Endothelial cell of umbilical vein (primary cell): ENCODE measurements at regions not wholly inside any gene's neighbourhood (a gene's known extent, or its start where the extent isn't known, plus 50 kb on each side); places are given as distances from the start of the nearest gene placed in this dataset.

ENCODE experiments used
- BruUV-seq: library from RNA; stranded (reverse); fragments of 400-500 nt; replicated peaks from 2 replicates; lab custom pipeline; 2021; lab: Mats Ljungman, UMichigan
- CTCF ChIA-PET: fragments of 300-600, 350-600 bp; sonication (Branson Sonifier 250); formaldehyde crosslinking; loops from one replicate; lab custom pipeline; 2021; ENCODE audit warnings: antibody characterized with exemption, inconsistent platforms; lab: Charles Lee
- POLR2A ChIA-PET: fragments of 300-600, 350-600 bp; sonication (Branson Sonifier 250); formaldehyde crosslinking; loops from one replicate; lab custom pipeline; 2021; ENCODE audit warnings: antibody characterized with exemption, inconsistent platforms; lab: Charles Lee
- DNase-seq: peaks from one replicate; pipeline ENCODE4 v3.0.0-alpha.2; 2011; ENCODE audit warnings: low read depth, low spot score
- FAIRE-seq: peaks from 2 replicates; lab custom pipeline; 2011; peaks lifted over from hg19 to GRCh38; lab: Jason Lieb, UNC
- H2AFZ ChIP-seq: 2 replicates; pipeline ENCODE4 v1.6.0; 2012; ENCODE audit warnings: low read depth, low read length, control low read depth, inconsistent platforms
- H3K27ac ChIP-seq: 2 replicates; pipeline ENCODE4 v1.5.1; 2011; ENCODE audit warnings: low read depth, mild to moderate bottlenecking, control low read depth, low read length, moderate library complexity; ENCODE audit not compliant: insufficient read depth
- H3K27me3 ChIP-seq, 2 experiments: 2 replicates each; pipeline versions ENCODE4 v1.6.0 to v1.6.1; 2011; ENCODE audit warnings: low read length in 2 of 2, mixed read lengths in 1 of 2; ENCODE audit not compliant: control insufficient read depth in 2 of 2, insufficient read depth in 2 of 2
- H3K36me3 ChIP-seq, 2 experiments: 2 replicates in 1 of 2; 3 replicates in 1 of 2; pipeline ENCODE4 v1.5.1; 2011; ENCODE audit warnings: low read length in 2 of 2, mild to moderate bottlenecking in 1 of 2, moderate library complexity in 1 of 2; ENCODE audit not compliant: control insufficient read depth in 2 of 2, insufficient read depth in 2 of 2; ENCODE audit errors: extremely low read depth in 1 of 2
- H3K4me1 ChIP-seq: 3 replicates; pipeline ENCODE4 v1.5.1; 2011; ENCODE audit warnings: mild to moderate bottlenecking, low read length; ENCODE audit not compliant: control insufficient read depth, insufficient read depth; ENCODE audit errors: extremely low read depth
- H3K4me2 ChIP-seq: 2 replicates; pipeline ENCODE4 v1.6.1; 2011; ENCODE audit warnings: low read length, control low read depth, mixed read lengths; ENCODE audit not compliant: insufficient read depth
- H3K4me3 ChIP-seq, 3 experiments: fragments of 200-600 bp in 1 of 3; sonication (generic), shearing (Covaris generic) in 1 of 3; replicated peaks in 1 of 3; 2 replicates each; pipeline ENCODE4 v1.5.1; 2011 to 2016; ENCODE audit warnings: control low read depth in 3 of 3, low read length in 3 of 3, mild to moderate bottlenecking in 2 of 3, inconsistent platforms in 1 of 3, low read depth in 1 of 3, moderate library complexity in 1 of 3; ENCODE audit not compliant: insufficient read depth in 1 of 3
- H3K79me2 ChIP-seq: 2 replicates; pipeline ENCODE4 v1.6.0; 2012; ENCODE audit warnings: low read length, inconsistent platforms; ENCODE audit not compliant: control insufficient read depth, insufficient read depth
- H3K9ac ChIP-seq: replicated peaks from 2 replicates; pipeline ENCODE3; 2011; ENCODE audit warnings: low read length, control low read depth; ENCODE audit not compliant: insufficient read depth; ENCODE audit errors: extremely low read depth
- H3K9me1 ChIP-seq: replicated peaks from 3 replicates; pipeline ENCODE4 v1.6.0; 2011; ENCODE audit warnings: mild to moderate bottlenecking, low read length; ENCODE audit not compliant: control insufficient read depth, insufficient read depth; ENCODE audit errors: extremely low read depth
- H3K9me3 ChIP-seq: replicated peaks from 2 replicates; pipeline ENCODE4 v1.5.1; 2012; ENCODE audit warnings: low read length, inconsistent platforms; ENCODE audit not compliant: control insufficient read depth, insufficient read depth
- H4K20me1 ChIP-seq: replicated peaks from 2 replicates; pipeline ENCODE3; 2011; ENCODE audit warnings: mild to moderate bottlenecking, low read length; ENCODE audit not compliant: control insufficient read depth, insufficient read depth; ENCODE audit errors: extremely low read depth
- EZH2 ChIP-seq: IDR thresholded peaks from 2 replicates; pipeline ENCODE4 v1.6.1; 2012; ENCODE audit warnings: borderline replicate concordance, low read depth, mild to moderate bottlenecking, moderate library complexity, low read length, inconsistent platforms; ENCODE audit not compliant: severe bottlenecking
- FOS ChIP-seq: IDR thresholded peaks from 2 replicates; pipeline ENCODE4 v1.6.1; 2011; ENCODE audit warnings: mild to moderate bottlenecking, low read length, moderate library complexity, borderline replicate concordance; ENCODE audit not compliant: insufficient read depth
- GATA2 ChIP-seq: IDR thresholded peaks from 2 replicates; pipeline ENCODE4 v1.7.0; 2011; ENCODE audit warnings: low read depth, mild to moderate bottlenecking, moderate library complexity, mixed read lengths, low read length; ENCODE audit not compliant: insufficient read length, insufficient read depth
- JUN ChIP-seq: IDR thresholded peaks from 2 replicates; pipeline ENCODE4 v1.6.1; 2011; ENCODE audit warnings: borderline replicate concordance, low read depth; ENCODE audit not compliant: insufficient read length, insufficient read depth
- MYC ChIP-seq: IDR thresholded peaks from one replicate; pipeline ENCODE4 v1.6.1; 2011; ENCODE audit warnings: mild to moderate bottlenecking, low read depth, low read length
- POLR2A ChIP-seq: IDR thresholded peaks from 2 replicates; pipeline ENCODE4 v1.6.1; 2012; ENCODE audit warnings: low read depth, mild to moderate bottlenecking, control low read depth, low read length
- POLR2AphosphoS5 ChIP-seq: IDR thresholded peaks from 2 replicates; pipeline ENCODE4 v1.6.1; 2012; ENCODE audit warnings: low read depth, mild to moderate bottlenecking, control low read depth, low read length, moderate library complexity; ENCODE audit not compliant: insufficient read depth
- dilution Hi-C: fragments of 300-500 bp; cut with MboI; formaldehyde crosslinking; loops from one replicate; pipeline ENCODE4 v1.15.0; 2019; ENCODE audit warnings: low sequenced_read_pairs; ENCODE audit not compliant: extremely low pct_ligation_motif_present
- intact Hi-C: fragments of 100-400 bp; cut with micrococcal nuclease; formaldehyde crosslinking; loops from one replicate; pipeline ENCODE4 v1.10.0; 2022
- TF ChIP-seq, protein P1 (sequence below): IDR thresholded peaks from 2 replicates; pipeline ENCODE4 v1.6.1; 2011; ENCODE audit not compliant: insufficient read depth, insufficient read length
- TF ChIP-seq, protein P2 (sequence below), 2 donors: IDR thresholded peaks; 1 replicate in 1 of 2; 2 replicates in 1 of 2; pipeline ENCODE4 v1.5.1; 2011; ENCODE audit warnings: low read length in 2 of 2, mild to moderate bottlenecking in 2 of 2, moderate library complexity in 2 of 2, control low read depth in 1 of 2, inconsistent platforms in 1 of 2, low read depth in 1 of 2; ENCODE audit not compliant: insufficient read depth in 1 of 2; ENCODE audit errors: extremely low read depth in 1 of 2

DNA sequence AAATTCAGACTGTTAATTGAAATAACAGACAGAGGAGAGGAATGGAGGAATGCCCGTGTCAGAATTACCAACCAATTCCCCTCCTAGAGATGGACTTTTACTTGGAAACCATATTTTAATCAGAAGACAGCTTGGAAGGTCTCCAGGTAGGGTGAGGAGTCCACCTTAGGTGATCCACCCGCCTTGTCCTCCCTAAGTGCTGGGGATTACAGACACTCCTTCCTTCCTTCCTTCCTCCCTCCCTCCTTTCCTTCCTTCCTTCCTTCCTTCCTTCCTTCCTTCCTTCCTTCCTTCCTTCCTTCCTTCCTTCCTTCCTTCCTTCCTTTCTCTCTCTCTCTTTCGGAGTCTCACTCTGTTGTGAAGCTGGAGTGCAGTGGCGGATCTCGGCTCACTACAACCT is 328.0 kb downstream of the RAPGEF2 start:
- BruUV-seq, result no TSS peak
- no peak overlapping the region for H2AFZ ChIP-seq
- H3K9me3 ChIP-seq, result no peaks in the 10 kb centered on the region
- ChIA-PET CTCF (interaction anchor here (1.6 kb wide), 1 partner anchor 34 kb away, joined by 3 read pairs; no protein-coding TSS in a partner anchor), POLR2A (no interaction called here)
- peaks cover 21% of the 10 kb centered on the region for H3K4me1 ChIP-seq
- no peak overlapping the region for H3K27ac ChIP-seq
- H4K20me1 ChIP-seq, result no peaks in the 10 kb centered on the region
- H3K4me2 ChIP-seq, result no peak overlapping the region
- no peaks in the 10 kb centered on the region for H3K9me1 ChIP-seq
- intact Hi-C loops, result no loop called here
- H3K9ac ChIP-seq, result no peak overlapping the region
- H3K79me2 ChIP-seq, result no peaks in the 10 kb centered on the region
- H3K4me3 ChIP-seq, result no peak overlapping the region
- no peak for FAIRE-seq
- H3K36me3 ChIP-seq, result no peaks in the 10 kb centered on the region
- TF ChIP-seq POLR2AphosphoS5 (no peak), JUN (no peak), FOS (no peak), EZH2 (no peak), MYC (no peak), GATA2 (no peak), POLR2A (no peak)
- TF ChIP-seq, protein P1, sequence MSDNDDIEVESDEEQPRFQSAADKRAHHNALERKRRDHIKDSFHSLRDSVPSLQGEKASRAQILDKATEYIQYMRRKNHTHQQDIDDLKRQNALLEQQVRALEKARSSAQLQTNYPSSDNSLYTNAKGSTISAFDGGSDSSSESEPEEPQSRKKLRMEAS, result no peak
- TF ChIP-seq, protein P2, sequence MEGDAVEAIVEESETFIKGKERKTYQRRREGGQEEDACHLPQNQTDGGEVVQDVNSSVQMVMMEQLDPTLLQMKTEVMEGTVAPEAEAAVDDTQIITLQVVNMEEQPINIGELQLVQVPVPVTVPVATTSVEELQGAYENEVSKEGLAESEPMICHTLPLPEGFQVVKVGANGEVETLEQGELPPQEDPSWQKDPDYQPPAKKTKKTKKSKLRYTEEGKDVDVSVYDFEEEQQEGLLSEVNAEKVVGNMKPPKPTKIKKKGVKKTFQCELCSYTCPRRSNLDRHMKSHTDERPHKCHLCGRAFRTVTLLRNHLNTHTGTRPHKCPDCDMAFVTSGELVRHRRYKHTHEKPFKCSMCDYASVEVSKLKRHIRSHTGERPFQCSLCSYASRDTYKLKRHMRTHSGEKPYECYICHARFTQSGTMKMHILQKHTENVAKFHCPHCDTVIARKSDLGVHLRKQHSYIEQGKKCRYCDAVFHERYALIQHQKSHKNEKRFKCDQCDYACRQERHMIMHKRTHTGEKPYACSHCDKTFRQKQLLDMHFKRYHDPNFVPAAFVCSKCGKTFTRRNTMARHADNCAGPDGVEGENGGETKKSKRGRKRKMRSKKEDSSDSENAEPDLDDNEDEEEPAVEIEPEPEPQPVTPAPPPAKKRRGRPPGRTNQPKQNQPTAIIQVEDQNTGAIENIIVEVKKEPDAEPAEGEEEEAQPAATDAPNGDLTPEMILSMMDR (IDR thresholded peaks at IDR 0.05; ENCODE audit: extremely low read depth in 1 of 2, insufficient read depth in 1 of 2, low read depth in 1 of 2, low read length in 2 of 2), result no peak
- dilution Hi-C loops, result no loop called here
- H3K27me3 ChIP-seq, result no peaks in the 10 kb centered on the region
- DNase-seq, result no peak
